Astrocyte (in vitro differentiated cells and primary cell): ENCODE measurements at regions not wholly inside any gene's neighbourhood (a gene's known extent, or its start where the extent isn't known, plus 50 kb on each side); places are given as distances from the start of the nearest gene placed in this dataset.

ENCODE experiments used
- DNase-seq: peaks from one replicate; pipeline ENCODE4 v3.0.0-alpha.2; 2010; ENCODE audit warnings: low read depth
- FAIRE-seq: peaks from 2 replicates; lab custom pipeline; 2011; peaks lifted over from hg19 to GRCh38; lab: Jason Lieb, UNC
- H2AFZ ChIP-seq: 2 replicates; pipeline ENCODE4 v1.6.0; 2012; ENCODE audit warnings: low read depth, low read length, inconsistent platforms
- H3K27ac ChIP-seq: 2 replicates; pipeline ENCODE4 v1.5.1; 2011; ENCODE audit warnings: low read depth, low read length, inconsistent platforms
- H3K27me3 ChIP-seq: 2 replicates; pipeline ENCODE4 v1.6.0; 2011; ENCODE audit warnings: low read length, inconsistent platforms; ENCODE audit not compliant: insufficient read depth
- H3K36me3 ChIP-seq: 2 replicates; pipeline ENCODE4 v1.5.1; 2011; ENCODE audit warnings: low read length, inconsistent platforms; ENCODE audit not compliant: insufficient read depth
- H3K4me1 ChIP-seq: 2 replicates; pipeline ENCODE4 v1.5.1; 2011; ENCODE audit warnings: low read length, inconsistent platforms; ENCODE audit not compliant: insufficient read depth
- H3K4me2 ChIP-seq: 2 replicates; pipeline ENCODE4 v1.6.0; 2012; ENCODE audit warnings: low read length, inconsistent platforms
- H3K4me3 ChIP-seq: 2 replicates; pipeline ENCODE4 v1.5.1; 2011; ENCODE audit warnings: low read depth, mild to moderate bottlenecking, low read length, inconsistent platforms; ENCODE audit not compliant: insufficient read depth
- H3K79me2 ChIP-seq: 2 replicates; pipeline ENCODE4 v1.6.0; 2012; ENCODE audit warnings: mild to moderate bottlenecking, low read length, inconsistent platforms; ENCODE audit not compliant: insufficient read depth
- H3K9ac ChIP-seq: 2 replicates; pipeline ENCODE4 v1.6.0; 2012; ENCODE audit warnings: mild to moderate bottlenecking, low read length, inconsistent platforms
- H3K9me3 ChIP-seq: 2 replicates; pipeline ENCODE4 v1.5.1; 2012; ENCODE audit warnings: low read depth, mild to moderate bottlenecking, low read length, inconsistent platforms; ENCODE audit not compliant: insufficient read depth
- H4K20me1 ChIP-seq: 2 replicates; pipeline ENCODE4 v1.6.0; 2012; ENCODE audit warnings: low read length, inconsistent platforms; ENCODE audit not compliant: insufficient read depth
- H3K27ac Mint-ChIP-seq: one replicate; pipeline ENCODE4 v1.8.0; 2021; ENCODE audit warnings: mild to moderate bottlenecking, mixed read lengths; ENCODE audit not compliant: unreplicated experiment
- H3K27me3 Mint-ChIP-seq: one replicate; pipeline ENCODE4 v1.8.0; 2021; ENCODE audit warnings: low read depth, mixed read lengths; ENCODE audit not compliant: unreplicated experiment
- H3K36me3 Mint-ChIP-seq: one replicate; pipeline ENCODE4 v1.8.0; 2021; ENCODE audit warnings: low read depth, mixed read lengths; ENCODE audit not compliant: unreplicated experiment
- H3K4me1 Mint-ChIP-seq: one replicate; pipeline ENCODE4 v1.8.0; 2021; ENCODE audit warnings: low read depth, mixed read lengths; ENCODE audit not compliant: unreplicated experiment
- H3K4me3 Mint-ChIP-seq: one replicate; pipeline ENCODE4 v1.8.0; 2021; ENCODE audit warnings: mild to moderate bottlenecking, moderate library complexity, mixed read lengths; ENCODE audit not compliant: unreplicated experiment
- H3K9me3 Mint-ChIP-seq: one replicate; pipeline ENCODE4 v1.8.0; 2021; ENCODE audit warnings: mild to moderate bottlenecking, mixed read lengths; ENCODE audit not compliant: unreplicated experiment
- CTCF ChIP-seq: IDR thresholded peaks from 2 replicates; pipeline ENCODE4 v1.5.1; 2011; ENCODE audit warnings: low read depth, mild to moderate bottlenecking, inconsistent platforms, low read length, moderate library complexity; ENCODE audit not compliant: insufficient read depth
- EZH2 ChIP-seq: IDR thresholded peaks from 2 replicates; pipeline ENCODE4 v1.6.1; 2012; ENCODE audit warnings: mild to moderate bottlenecking, low read length, inconsistent platforms; ENCODE audit not compliant: insufficient read depth

- Histone ChIP-seq H3K4me1 (no peaks in the 10 kb centered on the region), H3K9ac (no peak overlapping the region), H2AFZ (no peak overlapping the region), H3K79me2 (no peaks in the 10 kb centered on the region), H3K27me3 (no peaks in the 10 kb centered on the region), H3K4me3 (no peak overlapping the region), H4K20me1 (no peaks in the 10 kb centered on the region), H3K36me3 (no peaks in the 10 kb centered on the region), H3K27ac (no peak overlapping the region), H3K9me3 (no peaks in the 10 kb centered on the region), H3K4me2 (no peak overlapping the region)
- no peak for FAIRE-seq
- no peaks in the 10 kb centered on the region for H3K36me3 Mint-ChIP-seq
- H3K9me3 Mint-ChIP-seq: no peaks in the 10 kb centered on the region
- H3K27me3 Mint-ChIP-seq: no peaks in the 10 kb centered on the region
- H3K4me1 Mint-ChIP-seq: peaks cover 15% of the 10 kb centered on the region
- no peak for TF ChIP-seq CTCF
- TF ChIP-seq EZH2: no peak
- no peak overlapping the region for H3K4me3 Mint-ChIP-seq
- DNase-seq: no peak
- no peak overlapping the region for H3K27ac Mint-ChIP-seq
Measured at GRCh38 chr12:92503029-92503931, 199.5 kb upstream of the PLEKHG7 start.

GRCh38 chr12:92502417-92503028 lies 200.3 kb upstream of the PLEKHG7 start:
- Histone ChIP-seq H3K9me3 (no peaks in the 10 kb centered on the region), H3K27ac (no peak overlapping the region), H3K36me3 (no peaks in the 10 kb centered on the region), H3K4me2 (no peak overlapping the region), H3K4me3 (no peak overlapping the region), H3K9ac (no peak overlapping the region), H2AFZ (no peak overlapping the region), H3K79me2 (no peaks in the 10 kb centered on the region), H4K20me1 (no peaks in the 10 kb centered on the region), H3K4me1 (no peaks in the 10 kb centered on the region), H3K27me3 (no peaks in the 10 kb centered on the region)
- H3K4me3 Mint-ChIP-seq: no peak overlapping the region
- no peak for FAIRE-seq
- H3K27ac Mint-ChIP-seq: no peak overlapping the region
- H3K9me3 Mint-ChIP-seq: no peaks in the 10 kb centered on the region
- H3K27me3 Mint-ChIP-seq: no peaks in the 10 kb centered on the region
- peaks cover 15% of the 10 kb centered on the region for H3K4me1 Mint-ChIP-seq
- H3K36me3 Mint-ChIP-seq: no peaks in the 10 kb centered on the region
- no peak for TF ChIP-seq CTCF
- TF ChIP-seq EZH2: no peak
- DNase-seq: no peak
